ENCODE measurements at regions not wholly inside any gene's neighbourhood (a gene's known extent, or its start where the extent isn't known, plus 50 kb on each side); places are given as distances from the start of the nearest gene placed in this dataset.

GRCh38 chr11:45494738-45495137, 170.7 kb downstream of the CHST1 start:
- TF ChIP-seq EZH2phosphoT487 (IDR thresholded peaks at IDR 0.05; ENCODE audit: insufficient read depth, low read depth): no peak
- no peak for TF ChIP-seq EZH2 (IDR thresholded peaks at IDR 0.05; ENCODE audit: insufficient read depth, poor library complexity, severe bottlenecking)

All from GM23248 (cell line).